Spleen (tissue), 11 donors: ENCODE measurements at regions not wholly inside any gene's neighbourhood (a gene's known extent, or its start where the extent isn't known, plus 50 kb on each side); places are given as distances from the start of the nearest gene placed in this dataset.
"Not testable (repeated sequence)": the region's sequence is repeated elsewhere in the genome, so short reads cannot be mapped to it uniquely, and the experiment has no call there.

ENCODE experiments used
- DNase-seq: peaks from one replicate; pipeline ENCODE4 v3.0.0-alpha.2; 2020
- H3K27ac ChIP-seq, 8 donors: fragments of 200-600 bp; sonication (generic) in 7 of 8; 1 replicate in 4 of 8; 2 replicates in 4 of 8; pipeline versions ENCODE4 v1.5.0 to v1.8.0; 2016 to 2021; ENCODE audit warnings: inconsistent platforms in 4 of 8, mild to moderate bottlenecking in 4 of 8, moderate library complexity in 1 of 8
- H3K27me3 ChIP-seq, 7 donors: fragments of 200-600 bp; sonication (generic) in 6 of 7; replicated peaks in 1 of 7; 1 replicate in 4 of 7; 2 replicates in 3 of 7; pipeline versions ENCODE4 v1.5.0 to v1.8.0; 2016 to 2021; ENCODE audit warnings: inconsistent platforms in 3 of 7, mild to moderate bottlenecking in 1 of 7
- H3K36me3 ChIP-seq, 6 donors: fragments of 200-600 bp; sonication (generic) in 5 of 6; 1 replicate in 4 of 6; 2 replicates in 2 of 6; pipeline versions ENCODE4 v1.5.0 to v1.8.0; 2016 to 2021; ENCODE audit warnings: inconsistent platforms in 2 of 6
- H3K4me1 ChIP-seq, 6 donors: fragments of 200-600 bp; sonication (generic) in 5 of 6; 1 replicate in 3 of 6; 2 replicates in 3 of 6; pipeline versions ENCODE4 v1.5.0 to v1.8.0; 2016 to 2021; ENCODE audit warnings: inconsistent platforms in 3 of 6
- H3K4me3 ChIP-seq, 8 donors: fragments of 200-600 bp; sonication (generic) in 7 of 8; 1 replicate in 4 of 8; 2 replicates in 4 of 8; pipeline versions ENCODE4 v1.5.0 to v1.8.0; 2016 to 2021; ENCODE audit warnings: inconsistent platforms in 4 of 8, mild to moderate bottlenecking in 4 of 8, moderate library complexity in 2 of 8
- H3K9me3 ChIP-seq, 8 donors: fragments of 200-600 bp; sonication (generic) in 7 of 8; 1 replicate in 4 of 8; 2 replicates in 4 of 8; pipeline versions ENCODE4 v1.5.0 to v1.8.0; 2016 to 2021; ENCODE audit warnings: inconsistent platforms in 4 of 8
- POLR2A ChIP-seq, 3 donors: fragments of 450-650 bp; IDR thresholded peaks; one replicate each; pipeline ENCODE4 v1.5.1; 2017; ENCODE audit warnings: antibody characterized with exemption in 3 of 3, mild to moderate bottlenecking in 1 of 3
- POLR2AphosphoS5 ChIP-seq, 3 donors: sonication (generic); formaldehyde crosslinking; IDR thresholded peaks; one replicate each; pipeline ENCODE4 v1.5.1; 2017; ENCODE audit warnings: antibody characterized with exemption in 3 of 3
- WGBS, 5 donors: extraction: QIAGEN DNeasy Blood & Tissue Kit in 3 of 5; methylation state at CpG; one replicate each; pipeline versions ENCODE4 v1.1.5 to v1.1.7; 2013 to 2018; 5-methylcytosine and 5-hydroxymethylcytosine counted together
- intact Hi-C: fragments of 100-400 bp; cut with DNase I; formaldehyde crosslinking; loops from one replicate; pipeline ENCODE4 v1.15.0; 2023; ENCODE audit warnings: low total_unique reads
- TF ChIP-seq, protein P1 (sequence below), 11 experiments: fragments of 200-600 bp in 7 of 11; fragments of 450-650 bp in 4 of 11; sonication (generic) in 4 of 11; IDR thresholded peaks in 8 of 11; conservative IDR thresholded peaks in 3 of 11; 1 replicate in 7 of 11; 2 replicates in 4 of 11; pipeline versions ENCODE4 v1.4.0 to v1.8.0; 2016 to 2021; ENCODE audit warnings: antibody characterized with exemption in 11 of 11, inconsistent platforms in 4 of 11, mild to moderate bottlenecking in 1 of 11
- donor health status: healthy with polysubstance abuse.
- donor health status: DM: no; HTN: no; CAD: no; lungs with moderate emphysema.
- donor health status: DM: no; HTN: no; CAD: no.
- donor health status: Bipolar disorder and iron deficiency.
- donor health status: healthy.
- donor health status: DM: no; HTN: no; CAD: no.
- donor health status: DM: yes; HTN: yes; CAD: no.

DNA sequence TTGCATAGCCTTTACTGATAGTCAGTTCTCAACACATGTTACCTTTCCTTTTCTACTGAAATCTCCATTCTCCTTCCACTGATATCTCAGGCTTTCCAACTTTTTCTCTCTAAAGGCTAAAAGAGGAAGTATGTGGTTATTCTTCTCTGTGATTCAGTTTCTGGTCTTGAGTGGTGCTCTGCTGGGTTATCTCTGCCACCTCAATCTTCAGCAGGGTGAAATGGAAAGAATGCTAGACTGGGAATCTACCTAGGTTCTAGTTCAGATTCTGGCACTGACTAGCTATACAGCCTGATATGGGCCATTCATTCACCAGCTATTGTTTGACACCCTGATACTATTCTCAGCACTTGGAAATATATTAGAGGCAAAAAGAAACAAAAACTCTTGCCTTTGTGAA is 124.9 kb upstream of the GRIA1 start:
- Histone ChIP-seq H3K9me3 (no peaks in the 10 kb centered on the region), H3K27ac (no peak overlapping the region), H3K4me1 (no peaks in the 10 kb centered on the region), H3K27me3 (no peaks in the 10 kb centered on the region), H3K4me3 (no peak overlapping the region), H3K36me3 (no peaks in the 10 kb centered on the region)
- DNase-seq: no peak
- TF ChIP-seq POLR2AphosphoS5 (IDR thresholded peaks at IDR 0.05): no peak
- no peak for TF ChIP-seq POLR2A (IDR thresholded peaks at IDR 0.05)
- TF ChIP-seq, protein P1, sequence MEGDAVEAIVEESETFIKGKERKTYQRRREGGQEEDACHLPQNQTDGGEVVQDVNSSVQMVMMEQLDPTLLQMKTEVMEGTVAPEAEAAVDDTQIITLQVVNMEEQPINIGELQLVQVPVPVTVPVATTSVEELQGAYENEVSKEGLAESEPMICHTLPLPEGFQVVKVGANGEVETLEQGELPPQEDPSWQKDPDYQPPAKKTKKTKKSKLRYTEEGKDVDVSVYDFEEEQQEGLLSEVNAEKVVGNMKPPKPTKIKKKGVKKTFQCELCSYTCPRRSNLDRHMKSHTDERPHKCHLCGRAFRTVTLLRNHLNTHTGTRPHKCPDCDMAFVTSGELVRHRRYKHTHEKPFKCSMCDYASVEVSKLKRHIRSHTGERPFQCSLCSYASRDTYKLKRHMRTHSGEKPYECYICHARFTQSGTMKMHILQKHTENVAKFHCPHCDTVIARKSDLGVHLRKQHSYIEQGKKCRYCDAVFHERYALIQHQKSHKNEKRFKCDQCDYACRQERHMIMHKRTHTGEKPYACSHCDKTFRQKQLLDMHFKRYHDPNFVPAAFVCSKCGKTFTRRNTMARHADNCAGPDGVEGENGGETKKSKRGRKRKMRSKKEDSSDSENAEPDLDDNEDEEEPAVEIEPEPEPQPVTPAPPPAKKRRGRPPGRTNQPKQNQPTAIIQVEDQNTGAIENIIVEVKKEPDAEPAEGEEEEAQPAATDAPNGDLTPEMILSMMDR (IDR thresholded peaks at IDR 0.05 in 8 of 11, conservative IDR thresholded peaks at IDR 0.05 in 3 of 11): no peak
- intact Hi-C loops: no loop called here

DNA sequence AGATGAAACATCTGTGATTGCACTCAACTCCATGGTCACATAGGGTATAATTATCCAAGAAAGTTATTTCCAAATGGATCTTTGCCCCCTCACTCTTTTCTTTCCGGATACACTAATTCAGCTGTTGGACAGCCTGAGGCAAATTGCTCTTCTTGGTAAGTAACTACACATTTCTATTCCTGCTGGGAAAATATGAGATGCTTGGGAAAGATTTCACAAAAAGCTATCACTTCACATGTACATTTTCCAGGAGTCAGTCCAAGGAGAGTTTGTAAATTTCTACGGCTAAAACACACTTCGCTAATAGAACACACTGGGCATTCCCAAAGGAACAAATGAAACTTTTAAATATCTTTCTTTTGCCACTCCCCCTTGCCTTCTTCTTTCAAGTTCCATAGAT is 123.0 kb upstream of the GRIA1 start:
- Histone ChIP-seq H3K4me3 (no peak overlapping the region), H3K27ac (no peak overlapping the region), H3K4me1 (no peaks in the 10 kb centered on the region), H3K27me3 (no peaks in the 10 kb centered on the region), H3K36me3 (no peaks in the 10 kb centered on the region), H3K9me3 (no peaks in the 10 kb centered on the region)
- intact Hi-C loops: no loop called here
- TF ChIP-seq POLR2A (IDR thresholded peaks at IDR 0.05): no peak
- TF ChIP-seq, protein P1 (IDR thresholded peaks at IDR 0.05 in 8 of 11, conservative IDR thresholded peaks at IDR 0.05 in 3 of 11): no peak
- TF ChIP-seq POLR2AphosphoS5 (IDR thresholded peaks at IDR 0.05): no peak
- 93 to 98% (median 95%) methylated on average over 3 of the region's 3 CpGs for WGBS, 5 donors
- DNase-seq: no peak

DNA sequence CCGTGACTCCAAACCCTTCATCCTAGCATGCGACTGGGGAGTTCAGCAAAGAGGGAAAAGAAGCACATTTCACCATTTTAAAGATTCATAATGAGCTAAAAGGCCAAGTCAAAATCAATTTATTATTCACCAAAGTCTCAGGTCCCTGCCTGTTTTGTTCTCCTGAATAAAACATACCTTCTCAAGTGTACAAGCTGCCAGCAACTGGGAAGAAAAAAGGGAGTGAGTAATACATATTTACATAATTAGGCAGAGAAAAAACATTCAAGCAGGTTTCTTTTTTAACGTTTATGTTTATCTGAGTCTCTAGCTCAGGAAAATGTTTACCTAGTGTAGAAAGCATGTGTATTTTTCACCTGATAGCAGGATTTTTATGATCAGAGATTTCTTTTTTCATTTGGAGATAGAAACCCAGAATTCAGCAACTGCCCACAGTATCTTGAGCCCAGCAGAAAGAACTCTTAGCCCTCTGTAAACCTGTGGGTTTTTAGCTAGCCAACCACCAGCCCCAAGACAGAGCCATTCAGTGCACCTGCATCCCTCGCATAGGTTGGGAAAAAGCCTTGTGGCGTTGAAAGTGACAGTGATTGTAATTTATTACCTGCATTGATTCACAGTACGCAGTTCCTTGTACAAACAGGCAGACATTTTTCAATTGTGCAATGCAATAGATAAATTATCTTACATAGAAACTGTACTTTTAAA is 117.9 kb upstream of the GRIA1 start:
- intact Hi-C loops: no loop called here
- Histone ChIP-seq H3K27me3 (no peaks in the 10 kb centered on the region), H3K27ac (no peak overlapping the region), H3K9me3 (no peaks in the 10 kb centered on the region), H3K4me1 (no peaks in the 10 kb centered on the region), H3K36me3 (no peaks in the 10 kb centered on the region), H3K4me3 (no peak overlapping the region)
- TF ChIP-seq, protein P1 (IDR thresholded peaks at IDR 0.05 in 8 of 11, conservative IDR thresholded peaks at IDR 0.05 in 3 of 11): no peak
- TF ChIP-seq POLR2A (IDR thresholded peaks at IDR 0.05) (no peak), POLR2AphosphoS5 (IDR thresholded peaks at IDR 0.05) (no peak)
- DNase-seq: no peak
- WGBS, 5 donors: 61 to 67% (median 64%) methylated on average over 6 of the region's 6 CpGs

DNA sequence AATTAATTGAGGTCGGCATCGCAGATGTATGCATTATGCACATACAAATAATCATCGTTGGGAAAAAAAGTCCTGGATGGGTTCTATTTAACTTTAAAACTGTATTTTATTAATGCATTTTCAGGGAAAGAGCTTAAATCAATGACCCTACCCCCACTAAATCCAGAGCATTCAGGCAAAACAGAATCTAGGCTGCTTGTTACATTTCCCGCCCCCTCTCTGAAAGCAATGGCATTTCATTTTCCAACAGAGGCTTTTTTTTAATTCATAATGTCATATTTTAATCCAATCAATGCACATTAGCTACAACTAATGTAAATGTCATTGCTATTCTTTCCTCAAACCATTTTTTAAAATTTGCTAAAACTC is 117.4 kb upstream of the GRIA1 start:
- Histone ChIP-seq H3K4me3 (no peak overlapping the region), H3K9me3 (no peaks in the 10 kb centered on the region), H3K4me1 (no peaks in the 10 kb centered on the region), H3K27me3 (no peaks in the 10 kb centered on the region), H3K36me3 (no peaks in the 10 kb centered on the region), H3K27ac (no peak overlapping the region)
- no peak for DNase-seq
- TF ChIP-seq POLR2A (IDR thresholded peaks at IDR 0.05) (no peak), POLR2AphosphoS5 (IDR thresholded peaks at IDR 0.05) (no peak)
- TF ChIP-seq, protein P1 (IDR thresholded peaks at IDR 0.05 in 8 of 11, conservative IDR thresholded peaks at IDR 0.05 in 3 of 11): no peak
- intact Hi-C loops: no loop called here
- 88 to 92% (median 90%) methylated on average over 4 of the region's 4 CpGs for WGBS, 5 donors

DNA sequence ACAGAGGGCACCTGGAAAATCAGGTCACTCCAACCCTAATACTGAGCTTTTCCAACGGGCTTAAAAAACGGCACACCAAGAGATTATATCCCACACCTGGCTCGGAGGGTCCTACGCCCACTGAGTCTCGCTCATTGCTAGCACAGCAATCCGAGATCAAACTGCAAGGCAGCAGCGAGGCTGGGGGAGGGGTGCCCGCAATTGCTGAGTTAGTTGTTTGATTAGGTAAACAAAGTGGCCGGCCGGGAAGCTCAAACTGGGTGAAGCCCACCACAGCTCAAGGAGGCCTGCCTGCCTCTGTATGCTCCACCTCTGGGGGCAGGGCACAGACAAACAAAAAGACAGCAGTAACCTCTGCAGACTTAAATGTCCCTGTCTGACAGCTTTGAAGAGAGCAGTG is 108.8 kb upstream of the GRIA1 start:
- H3K4me3 ChIP-seq, H3K4me1 ChIP-seq, H3K27ac ChIP-seq, intact Hi-C loops, H3K36me3 ChIP-seq, H3K27me3 ChIP-seq, DNase-seq: not testable (repeated sequence)
- peaks cover 0 to 13% (median 0%) of the 10 kb centered on the region in 8 donors for H3K9me3 ChIP-seq
- 83 to 94% (median 90%) methylated on average over 10 of the region's 10 CpGs for WGBS, 5 donors
